ENCODE measurements at regions not wholly inside any gene's neighbourhood (a gene's known extent, or its start where the extent isn't known, plus 50 kb on each side); places are given as distances from the start of the nearest gene placed in this dataset.

- TF ChIP-seq, protein P1, sequence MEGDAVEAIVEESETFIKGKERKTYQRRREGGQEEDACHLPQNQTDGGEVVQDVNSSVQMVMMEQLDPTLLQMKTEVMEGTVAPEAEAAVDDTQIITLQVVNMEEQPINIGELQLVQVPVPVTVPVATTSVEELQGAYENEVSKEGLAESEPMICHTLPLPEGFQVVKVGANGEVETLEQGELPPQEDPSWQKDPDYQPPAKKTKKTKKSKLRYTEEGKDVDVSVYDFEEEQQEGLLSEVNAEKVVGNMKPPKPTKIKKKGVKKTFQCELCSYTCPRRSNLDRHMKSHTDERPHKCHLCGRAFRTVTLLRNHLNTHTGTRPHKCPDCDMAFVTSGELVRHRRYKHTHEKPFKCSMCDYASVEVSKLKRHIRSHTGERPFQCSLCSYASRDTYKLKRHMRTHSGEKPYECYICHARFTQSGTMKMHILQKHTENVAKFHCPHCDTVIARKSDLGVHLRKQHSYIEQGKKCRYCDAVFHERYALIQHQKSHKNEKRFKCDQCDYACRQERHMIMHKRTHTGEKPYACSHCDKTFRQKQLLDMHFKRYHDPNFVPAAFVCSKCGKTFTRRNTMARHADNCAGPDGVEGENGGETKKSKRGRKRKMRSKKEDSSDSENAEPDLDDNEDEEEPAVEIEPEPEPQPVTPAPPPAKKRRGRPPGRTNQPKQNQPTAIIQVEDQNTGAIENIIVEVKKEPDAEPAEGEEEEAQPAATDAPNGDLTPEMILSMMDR (IDR thresholded peaks at IDR 0.05), result no peak
- no peaks in the 10 kb centered on the region for H3K9me3 ChIP-seq
- ATAC-seq (no peak), DNase-seq (no peak)
- intact Hi-C loops (cut with DNase I, micrococcal nuclease), result no loop called here
- no peaks in the 10 kb centered on the region for H3K4me1 ChIP-seq (ENCODE audit: low read depth)
- no peaks in the 10 kb centered on the region for H3K36me3 ChIP-seq (ENCODE audit: low read depth)
- H3K4me3 ChIP-seq, result no peak overlapping the region
These were observed 162.8 kb downstream of the ARRDC4 start for GRCh38 chr15:98123297-98123696.

DNA sequence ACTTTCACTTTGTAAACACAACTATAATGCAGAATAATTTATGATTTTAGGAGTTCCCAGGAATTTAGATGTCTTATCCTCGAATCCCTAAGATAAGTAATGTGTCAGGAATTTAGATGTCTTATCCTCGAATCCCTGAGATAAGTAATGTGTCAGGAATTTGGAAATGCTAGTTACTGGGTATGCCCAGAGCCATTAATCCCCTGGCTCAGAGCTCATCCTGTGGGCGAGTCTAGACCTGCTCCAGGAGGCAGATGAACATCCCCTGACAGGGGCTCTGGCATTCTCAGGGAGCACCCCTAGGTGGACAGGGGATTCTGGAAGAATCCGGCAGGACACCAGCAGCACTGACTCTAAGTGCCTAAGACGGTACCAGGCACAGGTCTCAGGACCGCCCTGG is 163.3 kb downstream of the ARRDC4 start:
- TF ChIP-seq, protein P1 (IDR thresholded peaks at IDR 0.05), result no peak
- DNase-seq (no peak), ATAC-seq (no peak)
- intact Hi-C loops (cut with DNase I, micrococcal nuclease), result no loop called here
- Histone ChIP-seq H3K4me3 (no peak overlapping the region), H3K9me3 (no peaks in the 10 kb centered on the region), H3K36me3 (ENCODE audit: low read depth) (no peaks in the 10 kb centered on the region), H3K4me1 (ENCODE audit: low read depth) (no peaks in the 10 kb centered on the region)

DNA sequence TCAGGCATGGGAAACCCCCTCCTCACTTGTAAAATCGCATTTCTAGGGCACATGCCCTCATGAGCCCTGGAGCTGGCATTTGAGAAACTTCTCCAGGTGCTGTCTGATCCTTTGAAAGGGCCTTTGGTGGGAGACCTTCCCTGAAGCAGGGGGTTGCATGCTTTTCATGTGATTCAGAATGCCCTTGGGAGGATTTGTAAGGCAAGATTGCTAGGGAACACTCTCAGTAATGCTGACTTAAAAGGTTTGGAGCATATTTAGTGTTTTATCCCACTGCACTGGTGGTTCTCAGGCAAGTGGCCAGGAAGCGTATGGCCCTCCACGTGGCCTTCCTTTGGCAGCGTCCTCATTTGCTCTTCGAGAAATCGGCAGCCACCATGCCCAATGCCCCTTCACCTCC is 164.1 kb downstream of the ARRDC4 start:
- intact Hi-C loops (cut with DNase I, micrococcal nuclease), result no loop called here
- no peaks in the 10 kb centered on the region for H3K36me3 ChIP-seq (ENCODE audit: low read depth)
- TF ChIP-seq, protein P1 (IDR thresholded peaks at IDR 0.05), result no peak
- no peak for ATAC-seq
- DNase-seq, result no peak
- H3K9me3 ChIP-seq, result no peaks in the 10 kb centered on the region
- no peaks in the 10 kb centered on the region for H3K4me1 ChIP-seq (ENCODE audit: low read depth)
- no peak overlapping the region for H3K4me3 ChIP-seq

- DNase-seq (no peak), ATAC-seq (no peak)
- Histone ChIP-seq H3K4me1 (ENCODE audit: low read depth) (no peaks in the 10 kb centered on the region), H3K4me3 (no peak overlapping the region), H3K9me3 (no peaks in the 10 kb centered on the region), H3K36me3 (ENCODE audit: low read depth) (no peaks in the 10 kb centered on the region)
- TF ChIP-seq, protein P1 (IDR thresholded peaks at IDR 0.05), result no peak
- intact Hi-C loops (cut with DNase I, micrococcal nuclease), result no loop called here
These were observed 166.0 kb downstream of the ARRDC4 start for GRCh38 chr15:98126326-98127085.

DNA sequence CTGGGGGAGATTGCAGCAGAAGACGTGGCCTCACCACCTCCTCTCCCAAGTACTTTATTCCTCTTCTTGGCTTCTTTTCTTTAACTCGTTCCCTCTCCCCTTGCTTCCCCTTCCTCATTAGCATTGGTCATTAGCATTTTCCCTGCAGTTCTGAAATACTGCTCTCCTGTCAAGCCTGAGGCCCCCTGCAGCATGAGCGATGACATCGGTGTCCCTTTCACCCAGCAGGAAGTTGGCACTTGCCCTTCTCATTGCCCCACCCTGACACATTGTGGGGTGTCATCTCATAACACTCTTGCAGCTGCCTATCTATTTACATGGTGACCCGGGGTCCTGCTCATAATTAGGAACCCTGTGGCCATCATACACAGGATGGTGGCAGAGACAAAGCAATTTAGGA is 167.1 kb downstream of the ARRDC4 start:
- no peak for DNase-seq

More for the DNA sequence above, 167.1 kb downstream of the ARRDC4 start:
- no peaks in the 10 kb centered on the region for H3K9me3 ChIP-seq
- H3K36me3 ChIP-seq (ENCODE audit: low read depth), result no peaks in the 10 kb centered on the region
- TF ChIP-seq, protein P1 (IDR thresholded peaks at IDR 0.05), result no peak
- ATAC-seq, result no peak
- H3K4me3 ChIP-seq, result no peak overlapping the region
- no peaks in the 10 kb centered on the region for H3K4me1 ChIP-seq (ENCODE audit: low read depth)
- intact Hi-C loops (cut with DNase I, micrococcal nuclease), result no loop called here
